GM19455 (cell line): ENCODE measurements at regions not wholly inside any gene's neighbourhood (a gene's known extent, or its start where the extent isn't known, plus 50 kb on each side); places are given as distances from the start of the nearest gene placed in this dataset.
"Not testable (repeated sequence)": the region's sequence is repeated elsewhere in the genome, so short reads cannot be mapped to it uniquely, and the experiment has no call there.

ENCODE experiments used
- ATAC-seq: cut with Tn5 transposase; IDR thresholded peaks from one replicate; pipeline ENCODE4 v1.9.1; 2021; ENCODE audit not compliant: unreplicated experiment

DNA sequence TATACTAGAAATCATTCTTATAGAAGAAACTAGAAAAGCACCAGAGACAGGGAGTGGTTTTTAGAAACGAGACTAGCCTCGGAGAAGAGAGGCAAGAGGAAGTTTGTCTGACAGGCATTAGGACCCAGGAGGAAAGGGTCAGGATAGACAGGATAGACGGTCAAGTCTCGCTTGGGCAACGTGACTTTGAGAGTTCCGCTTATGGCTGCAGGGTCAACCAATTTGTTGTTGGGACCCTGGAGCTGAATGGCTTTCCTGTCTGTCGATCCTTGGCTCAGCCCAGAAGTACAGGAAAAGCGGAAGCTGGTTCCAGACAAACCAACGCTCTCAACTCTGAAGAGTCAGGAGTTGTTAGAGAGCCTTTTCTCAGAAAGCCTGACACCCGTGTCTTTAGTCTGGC lies 191.2 kb downstream of the FZD1 start:
- ATAC-seq: no peak

DNA sequence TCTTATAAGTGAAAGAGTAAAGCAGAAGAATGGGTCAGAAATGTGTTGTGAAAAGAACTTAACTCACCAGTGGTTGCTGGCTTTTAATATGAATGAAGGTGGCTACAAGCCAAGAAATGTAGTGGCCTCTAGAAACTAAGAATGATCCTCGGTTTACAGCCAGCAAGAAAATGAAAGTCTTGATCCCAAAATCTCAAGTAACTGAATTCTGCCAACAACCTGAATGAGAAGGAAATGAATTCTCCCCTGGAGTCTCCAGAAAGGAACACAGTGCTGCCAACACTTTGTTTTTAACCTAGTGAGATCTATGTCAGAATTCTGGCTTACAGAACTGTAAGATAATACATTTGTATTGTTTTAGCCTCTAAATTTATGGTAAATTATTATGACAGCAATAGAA lies 193.0 kb downstream of the FZD1 start:
- no peak for ATAC-seq

DNA sequence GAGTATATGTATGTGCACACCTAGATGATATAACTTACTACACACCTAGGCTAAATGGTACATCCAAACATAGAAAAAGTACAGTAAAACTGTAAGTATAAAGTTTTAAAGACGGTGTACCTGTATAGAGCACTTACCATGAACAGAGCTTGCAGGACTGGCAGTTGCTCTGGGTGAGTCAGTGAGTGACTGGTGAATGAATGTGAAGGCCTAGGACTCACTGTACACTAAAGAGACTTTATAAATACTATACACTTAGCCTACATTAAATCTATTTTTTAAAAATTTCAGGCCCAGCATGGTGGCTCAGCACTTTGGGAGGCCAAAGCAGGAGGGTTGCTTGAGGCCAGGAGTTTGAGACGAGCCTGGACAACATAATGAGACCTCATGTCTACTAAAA lies 195.3 kb downstream of the FZD1 start:
- ATAC-seq: no peak

DNA sequence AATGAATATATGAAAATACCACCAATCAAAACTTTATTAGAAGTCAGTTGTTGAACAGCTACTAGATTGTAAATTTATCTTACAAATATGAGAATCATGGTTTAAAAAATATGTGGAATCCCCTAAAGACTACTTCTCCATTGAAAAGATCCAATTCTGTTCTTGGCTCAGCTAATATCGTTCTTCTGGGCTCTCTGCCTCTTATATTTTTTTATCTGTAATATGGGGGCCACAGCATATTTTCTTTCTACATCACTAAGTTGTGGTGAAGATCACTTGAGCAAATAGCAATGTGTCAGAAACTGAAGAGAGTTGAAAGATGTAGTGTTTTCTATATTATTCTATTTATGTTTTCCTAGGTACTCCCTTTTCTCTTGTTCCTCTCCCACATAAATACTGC lies 198.1 kb downstream of the FZD1 start:
- ATAC-seq: no peak

DNA sequence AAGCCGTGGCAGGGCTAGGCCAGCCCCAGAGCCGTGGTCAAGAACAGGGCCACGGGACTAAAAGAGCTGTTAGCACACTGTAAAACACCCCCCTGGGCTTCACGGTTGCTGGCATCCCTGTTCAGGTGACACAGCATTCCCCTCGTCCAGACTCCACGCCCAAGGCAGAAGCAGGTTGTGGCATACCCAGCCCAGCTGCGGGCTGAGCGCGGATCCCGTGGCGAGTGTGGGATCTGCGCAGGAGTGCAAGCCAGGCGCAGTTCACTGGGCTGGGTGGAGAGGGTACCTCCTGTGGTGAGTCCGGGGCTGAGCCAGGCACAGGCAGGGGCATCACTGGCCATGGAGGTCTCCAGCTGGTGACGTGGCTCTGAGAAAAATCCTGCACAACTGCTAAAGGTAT lies 199.1 kb downstream of the FZD1 start:
- no peak for ATAC-seq

DNA sequence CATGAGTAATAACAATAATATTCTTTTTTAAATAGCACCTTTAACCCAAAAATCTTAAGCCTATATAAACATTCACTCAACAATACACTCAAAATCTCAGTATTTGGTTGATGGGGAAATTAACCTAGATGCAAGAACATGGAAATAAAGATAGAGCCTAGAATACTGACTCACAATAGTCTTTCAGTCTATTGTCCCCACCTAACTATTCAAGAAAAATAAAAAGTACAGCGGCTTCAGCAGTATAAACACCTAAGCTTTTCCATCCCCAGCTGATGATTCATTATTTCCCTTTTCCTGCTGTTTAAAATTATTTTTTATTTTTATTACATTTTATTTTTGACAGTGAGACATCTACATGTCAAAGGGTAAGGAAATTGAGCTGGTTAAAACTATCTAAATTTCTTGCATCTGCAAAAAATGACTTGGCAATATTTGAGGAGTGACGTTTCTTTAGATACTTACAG lies 201.4 kb downstream of the FZD1 start:
- ATAC-seq: no peak

DNA sequence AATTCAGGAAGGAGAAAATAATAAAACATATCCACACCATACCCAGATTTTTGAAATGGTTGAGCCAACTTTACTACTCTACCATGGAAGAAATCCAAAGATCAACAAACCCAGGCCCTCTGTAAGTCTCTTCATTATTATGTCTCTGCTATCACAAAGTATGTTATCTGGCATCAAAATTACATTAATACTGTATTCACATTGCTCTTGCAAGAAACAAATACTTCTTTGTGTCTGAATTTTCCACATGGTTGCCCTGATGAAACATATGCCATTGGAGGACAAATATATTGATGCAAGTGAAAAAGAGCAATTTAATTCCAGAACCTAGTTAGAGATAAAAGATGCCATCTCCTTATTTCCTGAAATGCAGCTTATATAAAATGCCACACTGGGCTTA lies 204.0 kb downstream of the FZD1 start:
- no peak for ATAC-seq

DNA sequence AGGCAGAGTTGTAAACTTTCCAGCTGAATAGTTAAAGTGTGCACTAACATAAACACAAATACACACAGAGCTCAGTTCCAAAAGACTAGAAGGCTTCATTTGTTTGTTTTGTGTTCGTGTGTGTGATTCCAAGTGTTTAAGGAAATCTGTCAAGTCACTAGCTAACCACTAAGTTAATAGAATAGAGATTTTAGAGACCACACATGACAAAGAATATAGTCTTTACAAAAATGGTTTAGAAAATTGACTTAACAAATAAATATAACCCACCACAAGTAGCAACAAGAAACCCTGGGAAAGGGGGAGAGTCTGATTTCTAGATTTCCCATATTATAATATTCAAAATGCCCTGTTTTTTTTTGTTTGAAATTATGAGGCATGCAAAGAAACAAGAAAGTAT lies 209.4 kb downstream of the FZD1 start:
- no peak for ATAC-seq

DNA sequence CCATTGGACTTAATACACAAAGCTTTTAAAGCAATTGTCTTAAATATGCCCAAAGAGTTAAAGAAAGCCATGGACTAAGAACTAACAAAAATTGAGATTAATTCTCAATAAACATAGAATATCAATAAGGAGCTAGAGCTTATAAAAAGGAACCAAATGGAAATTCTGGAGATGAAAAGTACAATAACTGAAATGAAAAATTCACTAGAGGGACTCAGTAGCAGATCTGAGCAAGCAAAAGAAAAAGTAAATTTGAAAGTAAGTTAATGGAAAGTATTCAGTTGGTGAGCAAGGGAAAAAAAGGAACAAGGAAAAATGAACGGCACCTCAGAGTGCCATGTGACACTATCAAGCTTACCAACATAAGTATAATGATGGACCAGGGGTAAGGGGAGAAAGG lies 209.8 kb downstream of the FZD1 start:
- no peak for ATAC-seq

DNA sequence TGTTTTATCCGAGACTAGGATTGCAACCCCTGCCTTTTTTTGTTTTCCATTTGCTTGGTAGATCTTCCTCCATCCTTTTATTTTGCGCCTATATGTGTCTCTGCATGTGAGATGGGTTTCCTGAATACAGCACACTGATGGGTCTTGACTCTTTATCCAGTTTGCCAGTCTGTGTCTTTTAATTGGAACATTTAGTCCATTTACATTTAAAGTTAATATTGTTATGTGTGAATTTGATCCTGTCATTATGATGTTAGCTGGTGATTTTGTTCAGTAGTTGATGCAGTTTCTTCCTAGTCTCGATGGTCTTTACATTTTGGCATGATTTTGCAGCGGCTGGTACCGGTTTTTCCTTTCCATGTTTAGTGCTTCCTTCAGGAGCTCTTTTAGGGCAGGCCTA lies 216.2 kb downstream of the FZD1 start:
- not testable (repeated sequence) for ATAC-seq

DNA sequence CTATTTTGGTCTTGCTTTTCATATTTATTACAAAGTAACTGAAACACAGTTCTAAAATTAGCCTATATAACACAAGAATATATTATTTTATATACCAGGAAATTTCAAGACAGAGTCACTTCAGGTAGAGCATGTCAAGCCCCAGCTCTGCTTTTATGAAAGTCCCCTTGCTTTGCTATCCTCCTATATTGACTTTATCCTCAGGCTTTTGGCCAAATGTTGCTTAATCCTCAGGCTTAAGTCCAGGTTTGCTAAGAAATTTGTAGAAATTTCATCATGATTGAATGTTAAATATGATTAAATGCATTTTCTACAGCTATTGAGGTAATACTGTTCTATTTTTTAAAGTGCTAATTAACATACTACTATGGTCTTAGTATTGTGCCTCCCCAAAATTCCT lies 227.6 kb downstream of the FZD1 start:
- ATAC-seq: no peak

DNA sequence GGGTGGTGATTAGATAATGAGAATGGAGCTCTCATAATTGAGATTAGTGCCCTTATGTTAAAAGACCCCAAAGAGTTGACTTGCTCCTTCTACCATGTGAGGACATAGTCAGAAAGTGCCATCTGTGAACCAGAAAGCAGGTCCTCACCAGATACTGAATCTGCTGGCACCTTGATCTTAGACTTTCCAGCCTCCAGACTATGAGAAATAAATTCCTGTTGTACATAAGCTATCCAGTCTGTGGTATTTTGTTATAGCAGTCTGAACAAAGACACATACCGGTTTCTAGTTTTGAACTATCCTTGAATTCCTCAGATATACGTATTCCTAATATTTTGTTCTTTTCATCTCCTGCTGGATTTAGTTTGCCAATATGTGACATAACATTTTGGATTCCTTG lies 228.1 kb downstream of the FZD1 start:
- ATAC-seq: no peak

DNA sequence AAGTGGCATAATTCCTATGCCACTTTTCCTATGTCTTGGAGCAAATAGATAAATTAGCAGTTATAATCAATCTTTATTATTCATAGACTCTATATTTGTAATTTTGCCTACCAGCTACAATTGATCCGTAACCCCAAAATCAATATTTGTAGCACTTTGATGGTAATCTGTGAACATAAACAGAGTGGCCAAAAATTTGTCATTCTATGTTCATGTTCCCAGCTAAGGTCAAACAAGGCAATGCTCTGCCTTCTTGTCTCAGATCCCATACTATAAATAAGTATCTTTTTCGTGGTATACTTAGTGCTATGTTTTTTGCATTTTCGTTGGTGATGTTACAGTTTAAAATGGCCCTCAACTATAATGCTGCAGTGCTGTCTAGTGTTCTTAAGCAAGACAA lies 228.5 kb downstream of the FZD1 start:
- no peak for ATAC-seq

DNA sequence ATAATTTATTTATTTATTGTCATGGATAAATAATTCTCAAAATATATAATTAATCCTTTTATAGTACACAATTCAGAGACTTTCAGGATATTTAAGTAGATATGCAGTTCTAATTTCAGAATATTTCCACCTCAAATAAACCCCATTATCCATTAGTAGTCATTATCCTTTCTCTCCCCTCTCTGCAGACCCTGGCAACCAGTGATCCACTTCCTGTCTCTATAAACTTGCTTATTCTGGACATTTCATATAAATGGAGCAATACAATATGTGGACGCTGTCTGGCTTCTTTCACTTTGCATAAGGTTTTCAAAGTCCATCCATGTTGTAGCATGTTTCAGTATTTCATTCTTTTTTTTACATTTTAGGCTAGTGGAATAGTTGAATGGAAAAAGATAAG lies 230.2 kb downstream of the FZD1 start:
- ATAC-seq: no peak

DNA sequence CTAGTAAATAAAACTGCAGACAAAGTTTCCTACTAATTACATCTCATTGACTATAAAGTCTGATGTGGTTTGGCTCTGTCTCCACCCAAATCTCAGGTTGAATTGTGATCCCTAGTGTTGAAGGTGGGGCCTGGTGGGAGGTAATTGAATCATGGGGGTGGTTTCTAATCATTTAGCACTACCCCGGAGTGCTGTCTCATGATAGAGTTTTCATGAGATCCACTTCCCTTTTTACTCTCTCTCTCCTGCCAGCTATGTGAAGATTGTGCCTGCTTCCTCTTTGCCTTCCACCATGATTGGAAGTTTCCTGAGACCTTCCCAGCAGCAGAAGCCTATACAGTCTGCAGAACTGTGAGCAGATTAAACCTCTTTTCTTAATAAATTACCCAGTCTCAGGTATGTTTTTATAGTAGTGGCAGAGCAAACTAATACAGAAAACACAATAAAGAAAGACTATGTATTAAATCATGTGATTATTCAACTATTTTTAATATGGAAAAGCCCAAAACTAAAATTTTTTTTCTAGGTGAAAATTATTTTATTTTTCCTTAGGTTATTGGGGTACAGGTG lies 232.1 kb downstream of the FZD1 start:
- no peak for ATAC-seq

DNA sequence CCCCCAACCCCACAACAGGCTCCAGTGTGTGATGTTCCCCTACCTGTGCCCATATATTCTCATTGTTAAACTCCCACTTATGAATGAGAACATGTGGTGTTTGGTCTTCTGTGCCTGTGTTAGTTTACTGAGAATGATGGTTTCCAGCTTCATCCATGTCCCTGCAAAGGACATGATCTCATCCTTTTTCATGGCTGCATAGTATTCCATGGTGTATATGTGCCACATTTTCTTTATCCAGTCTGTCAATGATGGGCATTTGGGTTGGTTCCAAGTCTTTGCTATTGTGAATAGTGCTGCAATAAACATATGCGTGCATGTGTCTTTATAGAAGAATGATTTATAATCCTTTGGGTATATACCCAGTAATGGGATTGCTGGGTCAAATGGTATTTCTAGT lies 233.0 kb downstream of the FZD1 start:
- not testable (repeated sequence) for ATAC-seq

DNA sequence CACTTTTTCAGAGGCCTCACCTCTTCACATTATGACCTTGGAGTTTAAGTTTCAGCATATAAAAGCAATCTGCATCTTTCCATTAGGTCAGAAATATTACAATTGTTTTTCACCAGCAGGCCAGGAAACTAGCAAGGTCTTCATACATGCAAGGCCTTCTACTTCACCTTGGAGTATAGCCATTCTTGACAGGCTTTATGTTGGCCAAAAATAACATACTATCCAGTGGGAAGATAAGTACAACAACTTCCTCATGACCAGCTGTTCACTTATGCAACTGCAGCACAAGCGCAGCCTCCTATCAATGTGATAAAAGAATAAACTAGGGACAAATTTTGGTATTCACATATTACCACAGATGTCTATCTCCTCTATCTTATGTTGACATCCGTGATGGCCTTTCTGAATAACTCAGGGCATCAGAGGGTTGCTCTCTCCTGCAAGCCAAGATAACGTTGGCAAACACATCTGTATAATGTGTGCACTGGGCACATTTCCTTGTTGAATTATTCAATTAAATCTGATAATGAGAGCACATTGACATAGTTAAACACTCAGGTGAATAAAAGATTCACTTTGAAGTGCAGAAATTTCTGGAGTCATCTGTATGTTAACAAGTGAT lies 239.8 kb downstream of the FZD1 start:
- no peak for ATAC-seq

DNA sequence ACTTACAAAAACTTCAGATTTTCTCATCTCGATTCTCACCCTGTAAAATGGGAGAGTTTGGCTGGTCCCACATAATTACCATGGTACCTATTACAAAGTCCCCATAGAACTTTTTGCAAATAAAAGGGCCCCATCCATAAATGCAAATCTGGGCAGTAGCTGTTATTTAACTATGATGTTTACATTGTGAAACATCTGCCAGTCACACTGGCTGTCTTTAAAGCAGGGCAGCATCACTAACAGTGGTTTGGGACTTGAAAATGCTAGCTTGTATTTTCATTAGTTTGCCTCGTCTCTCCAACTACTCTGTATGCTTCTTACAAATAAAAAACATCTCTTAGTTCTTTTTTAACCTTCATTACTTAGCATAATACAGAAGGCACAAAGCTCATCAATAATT lies 240.7 kb downstream of the FZD1 start:
- ATAC-seq: no peak

DNA sequence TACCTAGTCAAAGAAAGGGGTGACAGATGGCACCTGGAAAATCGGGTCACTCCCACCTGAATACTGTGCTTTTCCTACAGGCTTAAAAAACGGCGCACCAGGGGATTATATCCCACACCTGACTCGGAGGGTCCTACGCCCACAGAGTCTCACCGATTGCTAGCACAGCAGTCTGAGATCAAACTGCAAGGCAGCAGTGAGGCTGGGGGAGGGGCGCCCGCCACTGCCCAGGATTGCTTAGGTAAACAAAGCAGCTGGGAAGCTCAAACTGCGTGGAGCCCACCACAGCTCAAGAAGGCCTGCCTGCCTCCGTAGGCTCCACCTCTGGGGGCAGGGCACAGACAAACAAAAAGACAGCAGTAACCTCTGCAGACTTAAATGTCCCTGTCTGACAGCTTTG lies 242.7 kb downstream of the FZD1 start:
- not testable (repeated sequence) for ATAC-seq

DNA sequence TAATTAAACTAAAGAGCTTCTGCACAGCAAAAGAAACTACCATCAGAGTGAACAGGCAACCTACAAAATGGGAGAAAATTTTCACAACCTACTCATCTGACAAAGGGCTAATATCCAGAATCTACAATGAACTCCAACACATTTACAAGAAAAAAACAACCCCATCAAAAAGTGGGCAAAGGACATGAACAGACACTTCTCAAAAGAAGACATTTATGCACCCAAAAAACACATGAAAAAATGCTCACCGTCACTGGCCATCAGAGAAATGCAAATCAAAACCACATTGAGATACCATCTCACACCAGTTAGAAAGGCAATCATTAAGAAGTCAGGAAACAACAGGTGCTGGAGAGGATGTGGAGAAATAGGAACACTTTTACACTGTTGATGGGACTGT lies 247.6 kb downstream of the FZD1 start:
- not testable (repeated sequence) for ATAC-seq

DNA sequence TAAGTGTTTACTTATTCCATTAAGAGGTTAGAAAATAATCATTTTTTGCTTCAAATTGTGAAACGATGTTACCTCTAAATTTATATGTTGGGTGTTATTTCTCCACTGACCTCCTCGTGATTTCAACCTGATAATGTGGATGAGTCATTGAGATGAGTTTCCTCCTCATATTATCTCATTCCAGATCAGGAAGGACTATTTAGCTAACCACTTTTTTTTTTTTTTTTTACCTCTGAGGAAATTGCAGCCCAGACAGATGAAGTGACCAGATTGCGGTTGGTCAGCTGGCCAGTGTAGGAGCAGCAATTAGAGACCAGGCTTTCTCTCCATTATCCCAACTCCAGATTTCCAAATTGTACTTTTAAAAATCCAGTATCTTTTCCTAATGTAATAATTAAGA lies 248.7 kb downstream of the FZD1 start:
- no peak for ATAC-seq

DNA sequence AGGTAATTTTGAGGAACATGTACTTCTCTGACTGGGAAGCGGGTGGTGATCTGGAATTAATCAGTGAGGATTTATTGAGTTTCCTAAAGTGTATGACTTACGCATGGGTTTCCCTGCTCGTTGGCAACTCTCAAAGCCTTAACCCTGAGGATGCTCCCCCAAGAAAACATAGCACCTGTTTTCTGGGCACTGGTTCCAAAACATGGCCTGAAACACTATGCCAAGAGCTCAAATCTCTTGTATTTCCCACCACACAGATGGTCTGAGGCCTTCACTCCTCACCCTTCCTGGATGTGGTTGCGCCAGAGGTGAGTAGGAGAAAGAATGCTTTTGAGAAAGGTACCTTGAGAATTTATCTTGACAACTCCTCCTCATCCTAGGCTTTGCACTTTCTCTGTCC lies 250.4 kb downstream of the FZD1 start:
- ATAC-seq: no peak

DNA sequence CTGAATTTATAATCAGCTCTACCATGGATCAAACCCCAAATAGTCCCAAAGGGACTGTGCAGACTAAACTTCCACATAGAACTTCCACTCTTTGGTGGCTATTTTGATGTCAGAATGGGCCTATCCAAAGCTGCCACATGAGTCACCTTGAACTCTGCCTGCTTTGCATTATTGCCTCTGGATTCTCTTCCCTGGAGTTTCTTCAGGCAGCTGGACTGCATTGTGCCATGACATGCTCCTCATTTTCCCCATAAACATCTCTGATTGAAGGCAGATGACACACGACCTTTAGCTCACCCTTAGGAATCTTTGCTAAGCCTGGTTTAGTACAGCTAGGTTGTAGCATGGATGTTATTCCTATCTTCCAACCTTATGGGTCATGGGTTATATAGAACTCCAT lies 251.7 kb downstream of the FZD1 start:
- ATAC-seq: no peak
